A549 (cell line): ENCODE measurements at regions not wholly inside any gene's neighbourhood (a gene's known extent, or its start where the extent isn't known, plus 50 kb on each side); places are given as distances from the start of the nearest gene placed in this dataset.

ENCODE experiments used
- ATAC-seq, 2 experiments: fragments of 200-7000 bp in 1 of 2; fragments of >200 bp in 1 of 2; cut with Nextera tagmentation in 1 of 2; cut with Tn5 transposase in 1 of 2; 3 replicates each; pipeline versions ENCODE4 v1.8.0 to v1.9.1; 2018 to 2020; ENCODE audit warnings: mild to moderate bottlenecking in 1 of 2, moderate library complexity in 1 of 2
- CTCF ChIA-PET: fragments of 300-600 bp; sonication (Branson Sonifier 250); formaldehyde crosslinking; extraction: SDS; loops from one replicate; lab custom pipeline; 2021; ENCODE audit warnings: antibody characterized with exemption, inconsistent platforms; lab: Yijun Ruan, JAX
- POLR2A ChIA-PET: fragments of 350-600 bp; formaldehyde crosslinking; extraction: SDS; loops from one replicate; lab custom pipeline; 2021; ENCODE audit warnings: antibody characterized with exemption, inconsistent platforms; lab: Yijun Ruan, JAX
- DNase-seq, 2 experiments: peaks; one replicate each; pipeline versions ENCODE4 v3.0.0 to v3.0.0-alpha.2; 2011 to 2016; ENCODE audit warnings: low read depth in 1 of 2, low spot score in 1 of 2
- FAIRE-seq: peaks from 2 replicates; lab custom pipeline; 2011; peaks lifted over from hg19 to GRCh38; lab: Jason Lieb, UNC
- H3K27ac ChIP-seq, 2 experiments: fragments of >200 bp; sonication (Bioruptor Twin); formaldehyde crosslinking; 3 replicates each; pipeline ENCODE4 v1.5.1; 2016 to 2017
- H3K4me1 ChIP-seq: fragments of >200 bp; sonication (Bioruptor Twin); formaldehyde crosslinking; 3 replicates; pipeline ENCODE4 v1.6.1; 2016
- H3K4me2 ChIP-seq: fragments of >200 bp; sonication (Bioruptor Twin); formaldehyde crosslinking; 3 replicates; pipeline ENCODE4 v1.6.1; 2016
- H3K4me3 ChIP-seq: fragments of >200 bp; sonication (Bioruptor Twin); formaldehyde crosslinking; 3 replicates; pipeline ENCODE4 v1.5.1; 2016
- H3K9me3 ChIP-seq: fragments of >200 bp; sonication (Bioruptor Twin); formaldehyde crosslinking; 3 replicates; pipeline ENCODE4 v1.6.1; 2016
- BHLHE40 ChIP-seq: IDR thresholded peaks from 2 replicates; pipeline ENCODE4 v1.6.1; 2012; ENCODE audit warnings: low read depth, low read length, inconsistent platforms
- E2F6 ChIP-seq: IDR thresholded peaks from 2 replicates; pipeline ENCODE4 v1.6.1; 2012; ENCODE audit warnings: low read depth, borderline replicate concordance
- EHF ChIP-seq: fragments of 250-450 bp; sonication (Bioruptor Pico); IDR thresholded peaks from 2 replicates; pipeline ENCODE4 v1.5.0; 2020; ENCODE audit warnings: mild to moderate bottlenecking
- EHMT2 ChIP-seq: fragments of 200-600 bp; sonication (generic); IDR thresholded peaks from 2 replicates; pipeline ENCODE4 v1.6.1; 2016; ENCODE audit warnings: antibody characterized with exemption, low read depth, mild to moderate bottlenecking, moderate library complexity
- ESRRA ChIP-seq: fragments of 150-350 bp; IDR thresholded peaks from 2 replicates; pipeline ENCODE4 v1.6.1; 2014; ENCODE audit warnings: mild to moderate bottlenecking, low read length, borderline replicate concordance
- FOSB ChIP-seq: fragments of 250-450 bp; sonication (Bioruptor Pico); IDR thresholded peaks from 2 replicates; pipeline ENCODE4 v1.5.0; 2020; ENCODE audit warnings: mild to moderate bottlenecking, moderate library complexity
- FOXS1 ChIP-seq: fragments of 250-450 bp; sonication (Bioruptor Pico); IDR thresholded peaks from 2 replicates; pipeline ENCODE4 v1.5.0; 2020; ENCODE audit warnings: mild to moderate bottlenecking, moderate library complexity
- GATA3 ChIP-seq: IDR thresholded peaks from 2 replicates; pipeline ENCODE4 v1.6.1; 2012; ENCODE audit warnings: borderline replicate concordance
- HEYL ChIP-seq: fragments of 250-450 bp; sonication (Bioruptor Pico); IDR thresholded peaks from 2 replicates; pipeline ENCODE4 v1.8.0; 2021; ENCODE audit warnings: mild to moderate bottlenecking, moderate library complexity
- HOXA7 ChIP-seq: fragments of 250-450 bp; sonication (Bioruptor Pico); IDR thresholded peaks from 2 replicates; pipeline ENCODE4 v1.5.0; 2020; ENCODE audit warnings: mild to moderate bottlenecking, moderate library complexity
- JUN ChIP-seq, 2 experiments: fragments of >200 bp; sonication (Bioruptor Twin); formaldehyde crosslinking; IDR thresholded peaks; 2 replicates in 1 of 2; 3 replicates in 1 of 2; pipeline ENCODE4 v1.6.1; 2016 to 2017
- JUNB ChIP-seq: fragments of >200 bp; sonication (Bioruptor Twin); formaldehyde crosslinking; IDR thresholded peaks from 2 replicates; pipeline ENCODE4 v1.6.1; 2016
- KDM1A ChIP-seq: fragments of 200-600 bp; sonication (generic); IDR thresholded peaks from 2 replicates; pipeline ENCODE4 v1.6.1; 2016; ENCODE audit warnings: low read depth, mild to moderate bottlenecking
- KDM5A ChIP-seq: fragments of 200-600 bp; sonication (generic); IDR thresholded peaks from 2 replicates; pipeline ENCODE4 v1.6.1; 2016; ENCODE audit warnings: antibody characterized with exemption, mild to moderate bottlenecking
- NPAS2 ChIP-seq: fragments of 250-450 bp; sonication (Bioruptor Pico); IDR thresholded peaks from 2 replicates; pipeline ENCODE4 v1.8.0; 2022; ENCODE audit warnings: mild to moderate bottlenecking, moderate library complexity, borderline replicate concordance
- PHF8 ChIP-seq: fragments of 200-600 bp; sonication (generic); IDR thresholded peaks from 2 replicates; pipeline ENCODE4 v1.6.1; 2016; ENCODE audit warnings: low read depth, mild to moderate bottlenecking, antibody characterized with exemption, moderate library complexity, borderline replicate concordance
- POLR2A ChIP-seq: IDR thresholded peaks from 2 replicates; pipeline ENCODE4 v1.6.1; 2012; ENCODE audit warnings: mild to moderate bottlenecking, low read length
- POLR2AphosphoS2 ChIP-seq: conservative IDR thresholded peaks from 2 replicates; pipeline ENCODE4 v1.6.1; 2012; ENCODE audit warnings: low read length, improper control_type of control experiment, inconsistent platforms
- RCOR1 ChIP-seq: fragments of 150-350 bp; IDR thresholded peaks from 2 replicates; pipeline ENCODE4 v1.6.1; 2014; ENCODE audit warnings: antibody characterized with exemption, low read length, low read depth
- RFX5 ChIP-seq: fragments of 450-650 bp; IDR thresholded peaks from 2 replicates; pipeline ENCODE4 v1.7.1; 2014; ENCODE audit warnings: antibody characterized with exemption, mild to moderate bottlenecking, moderate library complexity
- RNF2 ChIP-seq: fragments of 200-600 bp; sonication (generic); IDR thresholded peaks from 2 replicates; pipeline ENCODE4 v1.6.1; 2016; ENCODE audit warnings: low read depth, mild to moderate bottlenecking, antibody characterized with exemption, moderate library complexity, borderline replicate concordance
- SMC3 ChIP-seq: fragments of >200 bp; sonication (Bioruptor Twin); formaldehyde crosslinking; IDR thresholded peaks from 3 replicates; pipeline ENCODE4 v1.6.1; 2018; ENCODE audit warnings: inconsistent platforms
- ZC3H11A ChIP-seq: fragments of 450-650 bp; IDR thresholded peaks from 2 replicates; pipeline ENCODE4 v1.6.1; 2014; ENCODE audit warnings: antibody characterized with exemption, mild to moderate bottlenecking
- ZSCAN20 ChIP-seq: fragments of 250-450 bp; sonication (Bioruptor Pico); IDR thresholded peaks from 2 replicates; pipeline ENCODE4 v1.8.0; 2022; ENCODE audit warnings: mild to moderate bottlenecking, moderate library complexity
- WGBS: methylation state at CpG from one replicate; pipeline ENCODE4 v1.1.6; 2017; ENCODE audit errors: missing lambda C conversion rate; 5-methylcytosine and 5-hydroxymethylcytosine counted together
- TF ChIP-seq, protein P1 (sequence below): IDR thresholded peaks from 2 replicates; pipeline ENCODE4 v1.6.1; 2012
- TF ChIP-seq, protein P2 (sequence below): fragments of 150-350 bp; IDR thresholded peaks from 2 replicates; pipeline ENCODE4 v1.6.1; 2014; ENCODE audit warnings: low read depth, mild to moderate bottlenecking, low read length
- TF ChIP-seq, protein P3 (sequence below): fragments of 250-450 bp; sonication (Bioruptor Pico); IDR thresholded peaks from 2 replicates; pipeline ENCODE4 v1.5.0; 2021; ENCODE audit warnings: mild to moderate bottlenecking, moderate library complexity, borderline replicate concordance

DNA sequence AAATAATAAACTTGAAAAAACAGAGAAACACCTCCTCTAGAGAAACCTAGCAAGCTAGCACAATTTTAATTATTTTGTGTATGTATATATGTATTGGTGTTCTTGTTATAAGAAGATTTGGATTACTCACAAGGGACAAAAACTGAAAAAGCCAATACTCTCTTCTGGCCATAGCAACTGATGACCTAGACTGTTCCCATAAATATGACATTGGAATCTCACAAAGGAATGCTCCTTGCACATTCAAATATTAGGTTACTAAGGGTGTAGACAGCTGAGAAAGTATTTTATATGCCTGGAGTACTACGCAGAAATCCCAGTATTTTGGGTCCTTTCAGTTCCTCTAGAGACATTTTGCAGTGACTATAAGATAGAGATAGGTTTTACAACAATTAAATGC, 279.4 kb downstream of the FZD1 start:
- Histone ChIP-seq H3K4me2 (no peak overlapping the region), H3K9me3 (no peaks in the 10 kb centered on the region), H3K4me3 (no peak overlapping the region), H3K4me1 (no peaks in the 10 kb centered on the region), H3K27ac (no peak overlapping the region)
- ATAC-seq (no peak), FAIRE-seq (no peak), DNase-seq (no peak)
- POLR2A ChIA-PET, result no interaction called here
- TF ChIP-seq RFX5 (peak; percentile 85), KDM5A (no peak)
- WGBS, result 6% methylated on average over 1 of the region's 1 CpG
- CTCF ChIA-PET, result no interaction called here

- H3K4me2 ChIP-seq, result no peak overlapping the region
- no peak for TF ChIP-seq POLR2A
- TF ChIP-seq FOSB (CRISPR knock-in tag), result no peak
- no peak for TF ChIP-seq JUN (IDR thresholded peaks at IDR 0.05)
- no peak for TF ChIP-seq BHLHE40
- TF ChIP-seq HEYL (CRISPR knock-in tag), result no peak
- no peak for TF ChIP-seq KDM1A
- no peak for TF ChIP-seq SMC3
- no peak for TF ChIP-seq NPAS2
- TF ChIP-seq ZSCAN20, result no peak
- no peak for TF ChIP-seq RNF2
- TF ChIP-seq ESRRA, result no peak
- no peak for TF ChIP-seq EHMT2
- no peak for TF ChIP-seq HOXA7
- no peak for TF ChIP-seq EHF (CRISPR knock-in tag)
- TF ChIP-seq, protein P1, sequence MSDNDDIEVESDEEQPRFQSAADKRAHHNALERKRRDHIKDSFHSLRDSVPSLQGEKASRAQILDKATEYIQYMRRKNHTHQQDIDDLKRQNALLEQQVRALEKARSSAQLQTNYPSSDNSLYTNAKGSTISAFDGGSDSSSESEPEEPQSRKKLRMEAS, result no peak
- TF ChIP-seq, protein P2, sequence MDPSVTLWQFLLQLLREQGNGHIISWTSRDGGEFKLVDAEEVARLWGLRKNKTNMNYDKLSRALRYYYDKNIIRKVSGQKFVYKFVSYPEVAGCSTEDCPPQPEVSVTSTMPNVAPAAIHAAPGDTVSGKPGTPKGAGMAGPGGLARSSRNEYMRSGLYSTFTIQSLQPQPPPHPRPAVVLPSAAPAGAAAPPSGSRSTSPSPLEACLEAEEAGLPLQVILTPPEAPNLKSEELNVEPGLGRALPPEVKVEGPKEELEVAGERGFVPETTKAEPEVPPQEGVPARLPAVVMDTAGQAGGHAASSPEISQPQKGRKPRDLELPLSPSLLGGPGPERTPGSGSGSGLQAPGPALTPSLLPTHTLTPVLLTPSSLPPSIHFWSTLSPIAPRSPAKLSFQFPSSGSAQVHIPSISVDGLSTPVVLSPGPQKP, result no peak
- no peak for TF ChIP-seq E2F6
- TF ChIP-seq GATA3, result no peak
- no peak for TF ChIP-seq POLR2AphosphoS2
- no peak for TF ChIP-seq RCOR1
- FAIRE-seq, result no peak
Observed at GRCh38 chr7:91549878-91550277, 285.6 kb downstream of the FZD1 start.

GRCh38 chr7:91550931-91551330, 286.7 kb downstream of the FZD1 start:
- CTCF ChIA-PET, result no interaction called here
- Histone ChIP-seq H3K4me3 (no peak overlapping the region), H3K9me3 (no peaks in the 10 kb centered on the region), H3K4me2 (no peak overlapping the region), H3K4me1 (no peaks in the 10 kb centered on the region), H3K27ac (no peak overlapping the region)
- ATAC-seq, result no peak
- DNase-seq, result no peak
- POLR2A ChIA-PET, result no interaction called here
- TF ChIP-seq HOXA7 (no peak), ZC3H11A (no peak), RCOR1 (no peak), FOXS1 (CRISPR knock-in tag) (no peak), JUNB (no peak), PHF8 (no peak)
- TF ChIP-seq, protein P3, sequence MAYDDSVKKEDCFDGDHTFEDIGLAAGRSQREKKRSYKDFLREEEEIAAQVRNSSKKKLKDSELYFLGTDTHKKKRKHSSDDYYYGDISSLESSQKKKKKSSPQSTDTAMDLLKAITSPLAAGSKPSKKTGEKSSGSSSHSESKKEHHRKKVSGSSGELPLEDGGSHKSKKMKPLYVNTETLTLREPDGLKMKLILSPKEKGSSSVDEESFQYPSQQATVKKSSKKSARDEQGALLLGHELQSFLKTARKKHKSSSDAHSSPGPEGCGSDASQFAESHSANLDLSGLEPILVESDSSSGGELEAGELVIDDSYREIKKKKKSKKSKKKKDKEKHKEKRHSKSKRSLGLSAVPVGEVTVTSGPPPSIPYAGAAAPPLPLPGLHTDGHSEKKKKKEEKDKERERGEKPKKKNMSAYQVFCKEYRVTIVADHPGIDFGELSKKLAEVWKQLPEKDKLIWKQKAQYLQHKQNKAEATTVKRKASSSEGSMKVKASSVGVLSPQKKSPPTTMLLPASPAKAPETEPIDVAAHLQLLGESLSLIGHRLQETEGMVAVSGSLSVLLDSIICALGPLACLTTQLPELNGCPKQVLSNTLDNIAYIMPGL (CRISPR knock-in tag), result no peak
- 21% methylated on average over 1 of the region's 1 CpG for WGBS
- no peak for FAIRE-seq

More at GRCh38 chr7:91549878-91550277, 285.6 kb downstream of the FZD1 start:
- POLR2A ChIA-PET, result no interaction called here
- Histone ChIP-seq H3K4me3 (no peak overlapping the region), H3K4me1 (no peaks in the 10 kb centered on the region), H3K9me3 (no peaks in the 10 kb centered on the region), H3K27ac (no peak overlapping the region)
- WGBS, result 39% methylated on average over 1 of the region's 1 CpG
- CTCF ChIA-PET, result no interaction called here
- no peak for ATAC-seq
- DNase-seq, result no peak
